ENCODE measurements at regions not wholly inside any gene's neighbourhood (a gene's known extent, or its start where the extent isn't known, plus 50 kb on each side); places are given as distances from the start of the nearest gene placed in this dataset.

- no peak for TF ChIP-seq CTCF (IDR thresholded peaks at IDR 0.05; ENCODE audit: borderline replicate concordance, control extremely low read depth, extremely low read depth, insufficient read depth, missing control alignments)
- in situ Hi-C loops (cut with MboI; ENCODE audit: low sequenced_read_pairs, unreplicated experiment), result no loop called here
- no peak for DNase-seq (ENCODE audit: low spot score)
These were observed 1284.7 kb downstream of the BRINP3 start for GRCh38 chr1:189192741-189193520.

- in situ Hi-C loops (cut with MboI; ENCODE audit: low sequenced_read_pairs, unreplicated experiment), result no loop called here
- DNase-seq (ENCODE audit: low spot score), result no peak
These were observed 1271.8 kb downstream of the BRINP3 start for GRCh38 chr1:189205863-189206262.

GRCh38 chr1:189206617-189207016 lies 1271.0 kb downstream of the BRINP3 start:
- in situ Hi-C loops (cut with MboI; ENCODE audit: low sequenced_read_pairs, unreplicated experiment), result no loop called here
- TF ChIP-seq CTCF (IDR thresholded peaks at IDR 0.05; ENCODE audit: borderline replicate concordance, control extremely low read depth, extremely low read depth, insufficient read depth, missing control alignments), result no peak
- no peak for DNase-seq (ENCODE audit: low spot score)

More at GRCh38 chr1:189205863-189206262, 1271.8 kb downstream of the BRINP3 start:
- TF ChIP-seq CTCF (IDR thresholded peaks at IDR 0.05; ENCODE audit: borderline replicate concordance, control extremely low read depth, extremely low read depth, insufficient read depth, missing control alignments), result no peak

GRCh38 chr1:189211742-189212141 lies 1265.9 kb downstream of the BRINP3 start:
- DNase-seq (ENCODE audit: low spot score), result no peak
- in situ Hi-C loops (cut with MboI; ENCODE audit: low sequenced_read_pairs, unreplicated experiment), result no loop called here
- TF ChIP-seq CTCF (IDR thresholded peaks at IDR 0.05; ENCODE audit: borderline replicate concordance, control extremely low read depth, extremely low read depth, insufficient read depth, missing control alignments), result no peak

GRCh38 chr1:189212606-189213005 lies 1265.1 kb downstream of the BRINP3 start:
- TF ChIP-seq CTCF (IDR thresholded peaks at IDR 0.05; ENCODE audit: borderline replicate concordance, control extremely low read depth, extremely low read depth, insufficient read depth, missing control alignments), result no peak
- in situ Hi-C loops (cut with MboI; ENCODE audit: low sequenced_read_pairs, unreplicated experiment), result no loop called here
- DNase-seq (ENCODE audit: low spot score), result no peak

GRCh38 chr1:189216886-189217285 lies 1260.8 kb downstream of the BRINP3 start:
- DNase-seq (ENCODE audit: low spot score), result no peak
- no peak for TF ChIP-seq CTCF (IDR thresholded peaks at IDR 0.05; ENCODE audit: borderline replicate concordance, control extremely low read depth, extremely low read depth, insufficient read depth, missing control alignments)
- in situ Hi-C loops (cut with MboI; ENCODE audit: low sequenced_read_pairs, unreplicated experiment), result no loop called here

Measured in GM13976 (cell line).